Upper lobe of left lung (tissue), 6 donors: ENCODE measurements at regions not wholly inside any gene's neighbourhood (a gene's known extent, or its start where the extent isn't known, plus 50 kb on each side); places are given as distances from the start of the nearest gene placed in this dataset.

Experiments used
- ATAC-seq, 2 donors: fragments of 200-7000 bp; cut with Tn5 transposase; one replicate each; pipeline ENCODE4 v1.9.1; 2022; ENCODE audit warnings: mild to moderate bottlenecking in 2 of 2, moderate library complexity in 2 of 2; ENCODE audit not compliant: low FRiP score in 2 of 2
- DNase-seq, 2 donors: peaks; one replicate each; pipeline ENCODE4 v3.0.0-alpha.2; 2019 to 2020
- H3K27ac ChIP-seq, 4 donors: fragments of 200-600 bp; sonication (generic); one replicate each; pipeline ENCODE4 v1.5.1; 2016 to 2019
- H3K27me3 ChIP-seq, 4 donors: fragments of 200-600 bp; sonication (generic); one replicate each; pipeline ENCODE4 v1.5.1; 2017 to 2019
- H3K36me3 ChIP-seq, 4 donors: fragments of 200-600 bp; sonication (generic); one replicate each; pipeline ENCODE4 v1.5.1; 2016 to 2019
- H3K4me1 ChIP-seq, 4 donors: fragments of 200-600 bp; sonication (generic); one replicate each; pipeline ENCODE4 v1.5.1; 2018 to 2019
- H3K4me3 ChIP-seq, 4 donors: fragments of 200-600 bp; sonication (generic); one replicate each; pipeline ENCODE4 v1.5.1; 2017 to 2019; ENCODE audit warnings: mild to moderate bottlenecking in 2 of 4, moderate library complexity in 1 of 4
- H3K9me3 ChIP-seq, 4 donors: fragments of 200-600 bp; sonication (generic); one replicate each; pipeline ENCODE4 v1.5.1; 2018 to 2019
- EP300 ChIP-seq, 4 donors: sonication (generic); formaldehyde crosslinking; IDR thresholded peaks; one replicate each; pipeline ENCODE4 v1.5.1; 2017; ENCODE audit warnings: antibody characterized with exemption in 4 of 4, control low read depth in 2 of 4
- POLR2A ChIP-seq, 4 donors: fragments of 450-650 bp; IDR thresholded peaks; one replicate each; pipeline ENCODE4 v1.5.1; 2016 to 2017; ENCODE audit warnings: antibody characterized with exemption in 4 of 4, mild to moderate bottlenecking in 2 of 4
- POLR2AphosphoS5 ChIP-seq, 2 donors: sonication (generic); formaldehyde crosslinking; IDR thresholded peaks; one replicate each; pipeline ENCODE4 v1.5.1; 2017; ENCODE audit warnings: antibody characterized with exemption in 2 of 2
- WGBS, 2 donors: methylation state at CpG; one replicate each; pipeline ENCODE4 v1.1.5; 2017 to 2018; 5-methylcytosine and 5-hydroxymethylcytosine counted together
- TF ChIP-seq, protein P1 (sequence below), 6 experiments: fragments of 450-650 bp in 4 of 6; fragments of 200-600 bp in 2 of 6; sonication (generic) in 2 of 6; IDR thresholded peaks; one replicate each; pipeline ENCODE4 v1.5.1; 2016 to 2019; ENCODE audit warnings: antibody characterized with exemption in 6 of 6
- donor health status: DM: no; HTN: no; CAD: no; lungs with moderate emphysema.
- donor health status: DM: no; HTN: yes; CAD: no; lungs with severe emphysema.

GRCh38 chr7:46557781-46558180, 636.7 kb upstream of the IGFBP3 start:
- Histone ChIP-seq H3K4me1 (peaks cover 0 to 7% (median 0%) of the 10 kb centered on the region in 4 donors), H3K9me3 (peaks cover 0 to 7% (median 0%) of the 10 kb centered on the region in 4 donors), H3K27me3 (no peaks in the 10 kb centered on the region), H3K4me3 (no peak overlapping the region), H3K27ac (no peak overlapping the region), H3K36me3 (no peaks in the 10 kb centered on the region)
- ATAC-seq (no peak), DNase-seq (no peak)
- WGBS, 2 donors: 51 to 60% methylated on average over 3 of the region's 3 CpGs
- TF ChIP-seq POLR2A (IDR thresholded peaks at IDR 0.05): no peak

DNA sequence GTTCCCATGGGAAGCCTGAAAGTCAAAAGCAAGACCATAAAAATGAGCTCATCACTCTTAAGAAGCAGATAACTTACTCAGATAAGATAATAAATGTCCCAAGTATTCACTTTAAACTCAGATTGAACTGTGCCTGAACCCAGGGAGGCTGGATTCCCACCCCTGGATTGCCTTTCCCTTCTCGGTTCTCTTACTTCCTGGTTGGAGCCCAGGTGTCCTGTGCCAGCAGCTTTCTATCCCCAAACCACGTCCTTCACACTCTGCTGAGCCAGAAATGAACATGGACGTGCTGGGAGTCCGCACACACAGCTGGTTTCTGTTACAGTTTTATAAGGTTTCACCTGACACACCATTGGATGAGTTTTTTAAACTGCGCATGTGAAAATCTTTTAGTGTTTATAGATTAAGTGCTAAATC, 636.2 kb upstream of the IGFBP3 start:
- no peak for ATAC-seq
- Histone ChIP-seq H3K4me3 (no peak overlapping the region), H3K27ac (peak overlapping the region in 1 of 4 donors; percentile 23), H3K27me3 (no peaks in the 10 kb centered on the region), H3K36me3 (no peaks in the 10 kb centered on the region), H3K9me3 (peaks cover 0 to 7% (median 0%) of the 10 kb centered on the region in 4 donors), H3K4me1 (peaks cover 0 to 7% (median 0%) of the 10 kb centered on the region in 4 donors)
- TF ChIP-seq POLR2AphosphoS5 (IDR thresholded peaks at IDR 0.05) (no peak), POLR2A (IDR thresholded peaks at IDR 0.05) (no peak), EP300 (IDR thresholded peaks at IDR 0.05) (no peak)
- TF ChIP-seq, protein P1, sequence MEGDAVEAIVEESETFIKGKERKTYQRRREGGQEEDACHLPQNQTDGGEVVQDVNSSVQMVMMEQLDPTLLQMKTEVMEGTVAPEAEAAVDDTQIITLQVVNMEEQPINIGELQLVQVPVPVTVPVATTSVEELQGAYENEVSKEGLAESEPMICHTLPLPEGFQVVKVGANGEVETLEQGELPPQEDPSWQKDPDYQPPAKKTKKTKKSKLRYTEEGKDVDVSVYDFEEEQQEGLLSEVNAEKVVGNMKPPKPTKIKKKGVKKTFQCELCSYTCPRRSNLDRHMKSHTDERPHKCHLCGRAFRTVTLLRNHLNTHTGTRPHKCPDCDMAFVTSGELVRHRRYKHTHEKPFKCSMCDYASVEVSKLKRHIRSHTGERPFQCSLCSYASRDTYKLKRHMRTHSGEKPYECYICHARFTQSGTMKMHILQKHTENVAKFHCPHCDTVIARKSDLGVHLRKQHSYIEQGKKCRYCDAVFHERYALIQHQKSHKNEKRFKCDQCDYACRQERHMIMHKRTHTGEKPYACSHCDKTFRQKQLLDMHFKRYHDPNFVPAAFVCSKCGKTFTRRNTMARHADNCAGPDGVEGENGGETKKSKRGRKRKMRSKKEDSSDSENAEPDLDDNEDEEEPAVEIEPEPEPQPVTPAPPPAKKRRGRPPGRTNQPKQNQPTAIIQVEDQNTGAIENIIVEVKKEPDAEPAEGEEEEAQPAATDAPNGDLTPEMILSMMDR (IDR thresholded peaks at IDR 0.05): no peak
- 32 to 46% methylated on average over 5 of the region's 5 CpGs for WGBS, 2 donors
- peak in 1 of 2 donors; percentile 30 for DNase-seq

DNA sequence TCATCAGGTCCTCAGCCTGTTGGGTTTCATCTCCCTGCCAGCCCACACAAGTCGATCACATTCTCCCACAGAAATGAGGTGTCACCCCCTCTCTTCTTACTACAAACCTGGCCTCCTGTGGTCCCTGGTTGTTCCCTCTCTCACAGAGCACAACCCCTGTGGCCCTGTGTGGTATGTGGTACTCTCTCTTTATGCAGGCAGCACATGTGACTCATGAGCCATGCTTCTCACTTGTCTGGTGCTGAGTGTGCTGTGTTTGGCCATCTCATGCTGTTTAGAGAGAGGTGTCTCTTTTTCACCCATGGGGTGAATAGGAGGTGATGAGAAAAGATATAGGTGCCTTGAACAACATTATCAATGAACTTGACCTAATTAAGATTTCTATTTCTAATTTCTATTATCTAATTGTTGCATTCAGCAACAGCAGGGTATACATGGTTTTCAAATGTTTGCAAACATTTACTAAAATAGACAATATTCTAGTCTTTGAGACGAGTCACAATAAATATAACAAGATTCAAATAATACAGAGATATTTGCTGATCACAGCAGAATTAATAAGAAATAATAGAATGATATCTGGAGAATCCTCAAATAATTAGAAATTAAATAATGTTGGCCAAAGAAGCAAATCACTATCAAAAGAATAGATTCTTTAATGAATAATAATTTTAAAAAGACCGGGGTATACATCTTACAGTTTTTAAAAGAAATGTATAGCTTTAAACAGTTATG, 633.8 kb upstream of the IGFBP3 start:
- Histone ChIP-seq H3K4me1 (peaks cover 0 to 7% (median 0%) of the 10 kb centered on the region in 4 donors), H3K9me3 (no peaks in the 10 kb centered on the region), H3K36me3 (no peaks in the 10 kb centered on the region), H3K4me3 (no peak overlapping the region), H3K27me3 (no peaks in the 10 kb centered on the region), H3K27ac (no peak overlapping the region)
- DNase-seq: no peak
- TF ChIP-seq EP300 (IDR thresholded peaks at IDR 0.05) (no peak), POLR2AphosphoS5 (IDR thresholded peaks at IDR 0.05) (no peak), POLR2A (IDR thresholded peaks at IDR 0.05) (no peak)
- TF ChIP-seq, protein P1 (IDR thresholded peaks at IDR 0.05): no peak
- ATAC-seq: no peak
- 86 to 94% methylated on average over 3 of the region's 3 CpGs for WGBS, 2 donors

DNA sequence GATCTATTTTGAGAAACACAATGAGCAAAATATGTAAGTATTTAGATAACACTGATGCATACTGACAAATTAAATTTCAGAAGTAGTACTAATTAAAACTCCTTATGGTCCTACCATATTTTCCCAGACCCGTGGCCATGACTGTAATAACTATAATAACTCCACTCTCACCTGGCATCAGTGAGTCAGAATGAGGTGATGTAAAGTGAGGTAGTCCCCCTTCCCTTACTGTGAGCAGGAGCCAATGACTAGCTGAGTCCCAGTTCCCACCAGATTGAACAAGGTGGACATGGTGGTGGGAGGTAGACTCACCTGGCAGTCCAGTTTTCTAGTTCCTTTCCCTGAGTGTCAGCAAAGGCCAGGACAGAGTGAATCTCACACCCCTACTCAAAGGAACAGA, 630.5 kb upstream of the IGFBP3 start:
- TF ChIP-seq EP300 (IDR thresholded peaks at IDR 0.05) (no peak), POLR2AphosphoS5 (IDR thresholded peaks at IDR 0.05) (no peak)
- TF ChIP-seq, protein P1 (IDR thresholded peaks at IDR 0.05): no peak
- Histone ChIP-seq H3K36me3 (no peaks in the 10 kb centered on the region), H3K27me3 (no peaks in the 10 kb centered on the region), H3K9me3 (no peaks in the 10 kb centered on the region), H3K27ac (no peak overlapping the region), H3K4me1 (no peaks in the 10 kb centered on the region), H3K4me3 (no peak overlapping the region)
- DNase-seq (no peak), ATAC-seq (no peak)
- 75 to 88% methylated on average over 1 of the region's 1 CpG for WGBS, 2 donors

- no peak for ATAC-seq
- no peak for DNase-seq
- 78 to 82% methylated on average over 5 of the region's 5 CpGs for WGBS, 2 donors
- Histone ChIP-seq H3K4me3 (no peak overlapping the region), H3K36me3 (no peaks in the 10 kb centered on the region), H3K9me3 (no peaks in the 10 kb centered on the region), H3K27me3 (no peaks in the 10 kb centered on the region), H3K4me1 (no peaks in the 10 kb centered on the region), H3K27ac (no peak overlapping the region)
- TF ChIP-seq, protein P1 (IDR thresholded peaks at IDR 0.05): no peak
- TF ChIP-seq POLR2A (IDR thresholded peaks at IDR 0.05) (no peak), EP300 (IDR thresholded peaks at IDR 0.05) (no peak), POLR2AphosphoS5 (IDR thresholded peaks at IDR 0.05) (no peak)
These were observed 629.8 kb upstream of the IGFBP3 start for GRCh38 chr7:46550864-46551263.
